ENCODE measurements at regions not wholly inside any gene's neighbourhood (a gene's known extent, or its start where the extent isn't known, plus 50 kb on each side); places are given as distances from the start of the nearest gene placed in this dataset.

DNA sequence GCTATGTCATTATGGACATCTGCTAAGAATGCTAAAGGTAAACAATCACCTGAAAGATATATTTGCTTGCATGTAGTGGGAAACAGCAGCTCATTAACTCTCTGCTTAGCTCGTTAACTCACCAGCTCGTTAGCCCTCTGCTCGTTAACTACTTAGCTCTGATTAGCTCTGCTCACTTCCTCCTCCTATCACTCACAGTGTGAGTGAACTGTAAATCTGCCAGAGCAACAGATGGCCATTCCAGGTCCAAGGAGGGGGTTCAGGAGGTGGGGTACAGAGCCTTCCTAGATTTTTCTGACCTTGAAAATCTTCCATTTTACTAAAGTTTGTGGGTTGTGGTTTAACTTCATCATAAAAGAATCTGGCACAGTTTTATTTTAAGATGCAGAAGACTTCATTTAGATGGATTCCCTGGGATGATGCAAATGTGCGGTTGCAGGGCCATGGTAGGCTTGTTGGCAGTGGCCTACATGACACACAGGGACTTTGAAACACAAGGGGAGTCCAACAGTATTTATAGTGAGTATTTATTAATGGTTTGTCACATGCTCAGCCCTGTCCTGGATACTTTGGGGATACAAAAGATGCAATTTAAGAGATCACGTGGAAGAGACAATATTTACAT is 1633.7 kb upstream of the CELF4 start:
- no peak overlapping the region for H3K4me3 Mint-ChIP-seq
- DNase-seq (ENCODE audit: low spot score): no peak
- no peaks in the 10 kb centered on the region for H3K27me3 Mint-ChIP-seq (ENCODE audit: insufficient read depth)
- no peaks in the 10 kb centered on the region for H3K36me3 Mint-ChIP-seq (ENCODE audit: low read depth)
- H3K27ac Mint-ChIP-seq: no peak overlapping the region
- no peaks in the 10 kb centered on the region for H3K4me1 Mint-ChIP-seq (ENCODE audit: low read depth)
- intact Hi-C loops (cut with micrococcal nuclease): no loop called here
- no peaks in the 10 kb centered on the region for H3K9me3 Mint-ChIP-seq

DNA sequence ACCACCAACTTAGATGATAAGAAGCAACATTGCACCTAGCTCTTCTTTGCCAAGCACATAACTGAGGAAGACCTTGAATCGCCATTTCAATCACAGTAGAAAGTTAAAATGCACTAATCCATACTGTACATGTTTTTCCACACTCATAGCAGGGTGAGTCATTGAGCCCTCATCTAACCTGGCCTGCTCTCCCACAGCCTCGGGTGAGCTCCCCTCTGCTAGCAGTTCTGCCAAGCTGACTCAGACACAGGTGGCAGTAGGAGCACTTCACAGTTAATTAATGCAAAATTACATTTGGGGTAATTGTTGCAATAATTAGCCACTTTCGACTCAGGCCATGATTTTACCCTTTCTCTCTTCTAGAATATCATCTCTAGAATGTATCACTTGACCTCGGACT is 1632.8 kb upstream of the CELF4 start:
- Mint-ChIP-seq H3K36me3 (ENCODE audit: low read depth) (no peaks in the 10 kb centered on the region), H3K27ac (no peak overlapping the region), H3K9me3 (no peaks in the 10 kb centered on the region), H3K4me1 (ENCODE audit: low read depth) (no peaks in the 10 kb centered on the region), H3K27me3 (ENCODE audit: insufficient read depth) (no peaks in the 10 kb centered on the region), H3K4me3 (no peak overlapping the region)
- intact Hi-C loops (cut with micrococcal nuclease): no loop called here
- DNase-seq (ENCODE audit: low spot score): no peak

DNA sequence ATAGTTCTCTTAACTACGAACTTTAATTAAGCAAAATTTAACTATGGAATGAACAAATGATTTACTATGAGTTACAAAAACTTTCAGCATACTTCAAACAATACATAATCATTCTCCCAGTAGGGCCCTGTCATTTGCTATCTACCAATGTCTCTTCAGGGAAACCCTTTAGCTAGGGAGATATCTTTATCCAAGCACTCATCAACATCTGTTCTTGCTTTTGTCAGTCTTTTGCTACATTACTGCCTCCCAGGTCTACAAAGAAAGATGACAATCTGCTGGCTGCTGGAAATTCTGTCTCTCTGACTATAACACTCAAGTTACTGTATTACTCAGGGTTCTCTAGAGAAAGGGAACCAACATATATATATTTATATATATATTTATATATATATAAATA is 1626.3 kb upstream of the CELF4 start:
- Mint-ChIP-seq H3K4me3 (no peak overlapping the region), H3K9me3 (no peaks in the 10 kb centered on the region), H3K36me3 (ENCODE audit: low read depth) (no peaks in the 10 kb centered on the region), H3K27ac (no peak overlapping the region), H3K27me3 (ENCODE audit: insufficient read depth) (no peaks in the 10 kb centered on the region), H3K4me1 (ENCODE audit: low read depth) (no peaks in the 10 kb centered on the region)
- no peak for DNase-seq (ENCODE audit: low spot score)
- intact Hi-C loops (cut with micrococcal nuclease): no loop called here

DNA sequence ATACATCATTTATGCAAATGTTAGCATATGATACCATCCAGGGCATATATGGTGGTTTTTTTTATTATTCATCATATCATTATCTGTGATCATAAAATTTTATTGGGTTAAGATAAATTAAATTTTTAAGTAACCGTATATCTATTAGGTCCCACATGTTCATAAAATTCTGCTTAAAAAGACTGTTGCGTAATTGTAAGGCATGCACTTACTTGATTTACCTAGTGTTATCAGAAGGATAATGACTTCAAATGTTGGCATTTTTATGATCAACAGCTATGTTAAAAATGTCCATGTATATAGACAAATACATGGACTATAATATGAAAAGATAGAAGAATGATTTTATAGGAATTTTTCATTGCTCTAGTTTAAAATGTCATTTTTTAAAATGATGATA is 1625.5 kb upstream of the CELF4 start:
- H3K4me1 Mint-ChIP-seq (ENCODE audit: low read depth): no peaks in the 10 kb centered on the region

DNA sequence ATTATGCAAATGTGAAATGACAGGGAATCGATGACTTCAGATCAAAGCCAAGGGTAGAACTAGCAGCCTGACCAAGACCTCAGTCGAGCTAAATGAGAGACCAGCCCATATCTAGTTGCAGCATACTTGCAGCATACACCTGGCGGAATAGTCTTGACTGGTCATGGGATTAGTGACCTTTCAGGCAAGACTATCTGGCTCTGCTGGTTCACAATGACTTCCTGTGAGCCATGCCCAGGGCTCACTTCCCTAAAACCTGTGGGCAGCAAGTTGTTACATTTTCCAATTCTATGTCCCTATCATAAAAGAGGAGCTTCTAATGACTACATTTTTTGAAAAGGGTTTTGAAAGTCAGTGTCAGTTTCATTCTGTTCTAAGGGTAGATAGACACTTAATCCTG is 1624.9 kb upstream of the CELF4 start:
- Mint-ChIP-seq H3K4me1 (ENCODE audit: low read depth) (no peaks in the 10 kb centered on the region), H3K27me3 (ENCODE audit: insufficient read depth) (no peaks in the 10 kb centered on the region), H3K4me3 (no peak overlapping the region), H3K27ac (no peak overlapping the region), H3K36me3 (ENCODE audit: low read depth) (no peaks in the 10 kb centered on the region), H3K9me3 (no peaks in the 10 kb centered on the region)
- intact Hi-C loops (cut with micrococcal nuclease): no loop called here
- no peak for DNase-seq (ENCODE audit: low spot score)

More for the DNA sequence above, 1625.5 kb upstream of the CELF4 start:
- H3K9me3 Mint-ChIP-seq: no peaks in the 10 kb centered on the region
- H3K4me3 Mint-ChIP-seq: no peak overlapping the region
- H3K27me3 Mint-ChIP-seq (ENCODE audit: insufficient read depth): no peaks in the 10 kb centered on the region
- intact Hi-C loops (cut with micrococcal nuclease): no loop called here
- no peaks in the 10 kb centered on the region for H3K36me3 Mint-ChIP-seq (ENCODE audit: low read depth)
- no peak overlapping the region for H3K27ac Mint-ChIP-seq
- no peak for DNase-seq (ENCODE audit: low spot score)

DNA sequence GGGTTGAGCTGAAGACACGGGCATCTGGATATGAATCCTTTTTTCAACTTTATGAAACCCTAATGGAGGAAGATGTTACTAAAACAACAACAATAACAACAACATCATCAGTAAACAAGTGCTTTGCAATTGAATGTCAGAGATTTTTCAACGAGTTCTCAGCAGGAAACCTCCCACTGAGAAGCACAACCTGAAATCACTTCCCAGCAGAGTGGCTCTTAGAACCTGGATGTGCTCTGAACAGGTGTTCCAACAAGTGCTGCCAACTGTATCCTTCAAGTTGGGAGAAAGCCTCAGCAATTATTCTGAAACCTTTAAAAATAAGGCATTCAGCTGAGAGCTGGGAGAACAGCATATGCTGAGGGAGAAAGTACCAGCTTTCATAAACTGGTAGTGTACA is 1622.7 kb upstream of the CELF4 start:
- H3K9me3 Mint-ChIP-seq: no peaks in the 10 kb centered on the region
- H3K4me1 Mint-ChIP-seq (ENCODE audit: low read depth): no peaks in the 10 kb centered on the region
- intact Hi-C loops (cut with micrococcal nuclease): no loop called here
- no peak overlapping the region for H3K4me3 Mint-ChIP-seq
- no peak overlapping the region for H3K27ac Mint-ChIP-seq
- H3K27me3 Mint-ChIP-seq (ENCODE audit: insufficient read depth): no peaks in the 10 kb centered on the region
- no peaks in the 10 kb centered on the region for H3K36me3 Mint-ChIP-seq (ENCODE audit: low read depth)
- no peak for DNase-seq (ENCODE audit: low spot score)

DNA sequence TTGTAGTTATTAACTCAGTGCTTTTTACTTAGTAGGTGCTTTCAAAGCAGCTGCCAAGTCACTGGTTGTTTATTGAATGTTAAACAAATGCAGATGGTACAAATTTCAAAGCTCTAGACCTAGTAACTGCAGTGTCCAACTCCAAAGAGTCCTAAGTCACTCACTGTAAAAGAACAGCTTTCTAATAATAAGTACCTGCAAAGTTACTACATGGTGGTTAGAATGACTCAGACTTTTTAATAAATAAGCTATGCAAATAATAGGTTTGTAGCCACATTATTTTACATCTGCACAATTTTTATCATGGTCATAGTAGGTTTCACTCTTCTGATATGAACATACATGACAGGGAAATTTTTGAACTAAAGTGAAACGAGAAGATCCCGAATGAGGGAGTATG is 1620.4 kb upstream of the CELF4 start:
- intact Hi-C loops (cut with micrococcal nuclease): no loop called here
- no peak for DNase-seq (ENCODE audit: low spot score)
- H3K4me3 Mint-ChIP-seq: no peak overlapping the region
- no peaks in the 10 kb centered on the region for H3K4me1 Mint-ChIP-seq (ENCODE audit: low read depth)
- no peaks in the 10 kb centered on the region for H3K27me3 Mint-ChIP-seq (ENCODE audit: insufficient read depth)
- H3K27ac Mint-ChIP-seq: no peak overlapping the region
- no peaks in the 10 kb centered on the region for H3K36me3 Mint-ChIP-seq (ENCODE audit: low read depth)
- H3K9me3 Mint-ChIP-seq: no peaks in the 10 kb centered on the region

DNA sequence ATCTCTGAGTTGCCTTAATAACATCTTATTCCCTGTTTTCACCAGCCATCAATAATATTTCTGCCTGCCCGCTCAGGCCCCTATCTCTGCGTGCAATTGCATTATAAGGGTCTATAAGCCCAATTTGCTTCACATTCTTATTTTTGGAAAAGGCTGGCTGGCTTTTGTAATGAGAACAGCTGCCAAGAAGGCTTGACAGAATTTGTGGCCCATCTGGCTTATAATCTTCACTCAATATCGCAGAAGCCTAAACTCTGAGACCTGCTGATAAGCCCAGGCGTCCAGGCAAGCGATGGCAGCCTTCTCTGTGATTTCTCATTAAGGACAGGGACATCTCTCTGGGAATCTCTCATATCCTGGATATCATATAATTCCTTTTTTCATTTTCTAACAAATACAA is 1618.6 kb upstream of the CELF4 start:
- Mint-ChIP-seq H3K27me3 (ENCODE audit: insufficient read depth) (no peaks in the 10 kb centered on the region), H3K4me1 (ENCODE audit: low read depth) (no peaks in the 10 kb centered on the region), H3K27ac (no peak overlapping the region), H3K4me3 (no peak overlapping the region), H3K36me3 (ENCODE audit: low read depth) (no peaks in the 10 kb centered on the region), H3K9me3 (no peaks in the 10 kb centered on the region)
- intact Hi-C loops (cut with micrococcal nuclease): no loop called here
- no peak for DNase-seq (ENCODE audit: low spot score)

DNA sequence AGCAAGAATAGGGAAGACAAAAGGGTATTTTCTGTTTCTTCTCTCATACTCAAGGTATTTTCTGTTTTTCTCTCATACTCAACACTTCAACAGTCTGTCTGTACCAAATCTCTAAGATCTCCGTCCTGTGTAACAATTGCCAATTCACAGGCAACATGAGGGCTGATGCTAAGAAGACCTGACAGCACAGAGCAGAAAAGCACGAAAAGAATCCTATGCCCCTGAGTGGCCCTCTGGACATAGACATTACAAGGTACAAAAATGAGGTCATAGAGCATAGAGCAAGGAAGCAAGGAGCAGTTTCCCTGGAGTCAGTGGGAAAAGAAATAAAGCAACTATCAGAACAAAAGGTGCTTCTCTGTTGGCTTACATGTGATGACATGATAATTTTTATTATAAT is 1612.6 kb upstream of the CELF4 start:
- H3K36me3 Mint-ChIP-seq (ENCODE audit: low read depth): no peaks in the 10 kb centered on the region
- no peak overlapping the region for H3K27ac Mint-ChIP-seq
- H3K4me3 Mint-ChIP-seq: no peak overlapping the region
- DNase-seq (ENCODE audit: low spot score): no peak
- no peaks in the 10 kb centered on the region for H3K27me3 Mint-ChIP-seq (ENCODE audit: insufficient read depth)
- intact Hi-C loops (cut with micrococcal nuclease): no loop called here
- no peaks in the 10 kb centered on the region for H3K9me3 Mint-ChIP-seq
- H3K4me1 Mint-ChIP-seq (ENCODE audit: low read depth): no peaks in the 10 kb centered on the region

DNA sequence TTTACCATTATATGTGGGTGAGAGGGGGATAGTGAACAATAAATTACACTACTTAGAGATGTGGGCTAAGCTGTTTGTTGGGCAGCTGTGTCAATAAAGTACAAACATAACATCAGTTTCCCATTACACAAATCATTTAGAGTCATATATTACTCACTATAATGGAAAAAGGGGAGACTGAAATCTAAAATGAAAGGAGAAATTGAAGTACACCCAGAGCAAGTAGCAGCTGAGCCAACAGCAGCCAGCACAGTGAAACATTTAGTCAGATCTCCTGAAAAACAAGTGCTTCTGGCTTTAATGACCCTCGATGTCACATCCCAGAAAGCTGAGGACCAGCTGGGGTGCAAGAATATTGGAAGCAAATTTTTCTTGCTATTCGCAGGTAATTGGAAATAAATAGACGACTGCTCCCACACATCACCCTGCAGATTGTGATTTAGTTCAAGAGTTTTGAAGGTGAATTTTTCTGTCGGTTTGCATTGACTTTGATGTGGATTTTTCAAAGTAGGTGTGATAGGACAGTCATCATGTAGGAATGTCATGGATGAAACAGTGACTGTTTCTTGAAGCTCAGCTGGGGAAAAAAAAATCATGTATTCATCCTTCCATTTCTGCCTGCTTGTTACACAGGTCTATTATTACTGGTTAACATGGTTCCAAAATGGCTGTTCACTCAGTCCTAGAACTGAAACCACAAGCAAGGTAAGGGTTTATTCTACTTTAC is 1607.3 kb upstream of the CELF4 start:
- no peaks in the 10 kb centered on the region for H3K27me3 Mint-ChIP-seq (ENCODE audit: insufficient read depth)
- H3K4me3 Mint-ChIP-seq: no peak overlapping the region
- no peak for DNase-seq (ENCODE audit: low spot score)
- intact Hi-C loops (cut with micrococcal nuclease): no loop called here
- H3K27ac Mint-ChIP-seq: no peak overlapping the region
- no peaks in the 10 kb centered on the region for H3K4me1 Mint-ChIP-seq (ENCODE audit: low read depth)
- H3K9me3 Mint-ChIP-seq: no peaks in the 10 kb centered on the region
- H3K36me3 Mint-ChIP-seq (ENCODE audit: low read depth): no peaks in the 10 kb centered on the region

DNA sequence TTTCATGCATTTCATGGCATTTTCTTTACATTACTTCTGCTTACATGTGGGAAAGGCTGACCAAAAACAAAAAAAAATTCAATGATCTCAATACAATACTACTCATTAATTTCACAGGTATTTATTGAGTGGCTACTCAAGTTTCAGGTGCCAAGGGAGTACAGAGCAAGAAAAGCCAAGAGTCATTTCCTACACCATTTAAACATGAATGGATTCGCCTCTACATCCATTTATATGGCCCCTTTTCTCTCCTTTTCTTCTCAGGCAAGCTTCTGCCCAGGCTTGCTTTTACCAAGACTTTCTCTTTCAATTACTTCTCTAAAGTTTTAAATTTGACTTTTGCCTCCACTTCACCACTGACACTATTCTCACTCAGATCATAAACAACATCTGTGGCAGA is 1603.1 kb upstream of the CELF4 start:
- H3K9me3 Mint-ChIP-seq: no peaks in the 10 kb centered on the region
- intact Hi-C loops (cut with micrococcal nuclease): no loop called here
- no peaks in the 10 kb centered on the region for H3K4me1 Mint-ChIP-seq (ENCODE audit: low read depth)
- DNase-seq (ENCODE audit: low spot score): no peak
- H3K4me3 Mint-ChIP-seq: no peak overlapping the region
- H3K27ac Mint-ChIP-seq: no peak overlapping the region
- H3K36me3 Mint-ChIP-seq (ENCODE audit: low read depth): no peaks in the 10 kb centered on the region
- no peaks in the 10 kb centered on the region for H3K27me3 Mint-ChIP-seq (ENCODE audit: insufficient read depth)

DNA sequence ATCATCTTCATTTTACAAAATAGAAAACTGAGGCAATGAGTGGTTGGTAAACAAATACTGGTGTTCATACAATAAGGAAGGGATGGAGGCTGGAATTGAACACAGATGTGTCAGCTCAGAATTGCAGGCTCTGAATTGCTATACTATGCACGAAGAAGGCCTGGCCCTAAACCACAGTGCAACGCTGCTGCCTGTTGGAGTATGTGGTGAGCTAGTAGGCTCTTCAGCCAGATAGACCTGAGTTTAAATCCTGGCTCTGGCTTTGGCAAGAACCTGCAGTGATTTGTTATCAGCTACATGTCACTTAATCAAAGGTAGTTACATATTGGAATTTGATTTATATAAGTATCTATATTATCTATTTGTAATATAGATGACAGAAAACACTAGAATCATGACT is 1602.4 kb upstream of the CELF4 start:
- no peak for DNase-seq (ENCODE audit: low spot score)
- Mint-ChIP-seq H3K36me3 (ENCODE audit: low read depth) (no peaks in the 10 kb centered on the region), H3K27me3 (ENCODE audit: insufficient read depth) (no peaks in the 10 kb centered on the region), H3K9me3 (no peaks in the 10 kb centered on the region), H3K27ac (no peak overlapping the region), H3K4me1 (ENCODE audit: low read depth) (no peaks in the 10 kb centered on the region), H3K4me3 (no peak overlapping the region)
- intact Hi-C loops (cut with micrococcal nuclease): no loop called here

DNA sequence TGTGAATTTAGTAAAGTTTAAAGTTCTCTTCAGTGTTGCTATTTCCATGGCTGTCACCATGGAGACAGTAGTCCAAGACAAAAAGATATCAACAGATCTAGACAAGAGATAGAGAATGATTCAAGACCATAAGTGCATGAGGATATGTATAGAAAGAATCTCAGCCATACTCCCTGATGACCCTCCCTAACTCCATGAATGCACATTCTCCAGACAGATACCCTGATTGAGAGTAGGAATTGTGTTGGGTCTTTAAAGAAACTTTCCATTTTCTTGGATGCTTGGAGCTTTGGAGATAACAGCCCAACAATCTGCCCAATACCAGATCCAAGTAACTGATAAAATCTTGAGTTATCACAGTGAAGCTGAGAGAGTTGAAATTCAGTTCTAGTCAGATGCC is 1601.2 kb upstream of the CELF4 start:
- H3K9me3 Mint-ChIP-seq: no peaks in the 10 kb centered on the region
- no peak overlapping the region for H3K4me3 Mint-ChIP-seq
- H3K27ac Mint-ChIP-seq: no peak overlapping the region
- H3K27me3 Mint-ChIP-seq (ENCODE audit: insufficient read depth): no peaks in the 10 kb centered on the region
- no peaks in the 10 kb centered on the region for H3K36me3 Mint-ChIP-seq (ENCODE audit: low read depth)
- intact Hi-C loops (cut with micrococcal nuclease): no loop called here
- DNase-seq (ENCODE audit: low spot score): no peak
- H3K4me1 Mint-ChIP-seq (ENCODE audit: low read depth): no peaks in the 10 kb centered on the region

Measured in activated T-helper 1 cell treated with anti-CD3 and anti-CD28 coated beads, Interleukin-12 subunit alpha, Interleukin-12 subunit beta, Interleukin-2, Interleukin-4 antibody, amounts not matched to agents 30 ng/mL and 10 ng/mL and 1 ng/mL, durations not matched to agents 14 hours and 24 hours and 36 hours (primary cell).